ENCODE measurements at regions not wholly inside any gene's neighbourhood (a gene's known extent, or its start where the extent isn't known, plus 50 kb on each side); places are given as distances from the start of the nearest gene placed in this dataset.

GRCh38 chr6:94401311-94401710 is 982.0 kb upstream of the EPHA7 start:
- TF ChIP-seq, protein P1, sequence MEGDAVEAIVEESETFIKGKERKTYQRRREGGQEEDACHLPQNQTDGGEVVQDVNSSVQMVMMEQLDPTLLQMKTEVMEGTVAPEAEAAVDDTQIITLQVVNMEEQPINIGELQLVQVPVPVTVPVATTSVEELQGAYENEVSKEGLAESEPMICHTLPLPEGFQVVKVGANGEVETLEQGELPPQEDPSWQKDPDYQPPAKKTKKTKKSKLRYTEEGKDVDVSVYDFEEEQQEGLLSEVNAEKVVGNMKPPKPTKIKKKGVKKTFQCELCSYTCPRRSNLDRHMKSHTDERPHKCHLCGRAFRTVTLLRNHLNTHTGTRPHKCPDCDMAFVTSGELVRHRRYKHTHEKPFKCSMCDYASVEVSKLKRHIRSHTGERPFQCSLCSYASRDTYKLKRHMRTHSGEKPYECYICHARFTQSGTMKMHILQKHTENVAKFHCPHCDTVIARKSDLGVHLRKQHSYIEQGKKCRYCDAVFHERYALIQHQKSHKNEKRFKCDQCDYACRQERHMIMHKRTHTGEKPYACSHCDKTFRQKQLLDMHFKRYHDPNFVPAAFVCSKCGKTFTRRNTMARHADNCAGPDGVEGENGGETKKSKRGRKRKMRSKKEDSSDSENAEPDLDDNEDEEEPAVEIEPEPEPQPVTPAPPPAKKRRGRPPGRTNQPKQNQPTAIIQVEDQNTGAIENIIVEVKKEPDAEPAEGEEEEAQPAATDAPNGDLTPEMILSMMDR (conservative IDR thresholded peaks at IDR 0.05), result no peak
- TF ChIP-seq ZFX (IDR thresholded peaks at IDR 0.05), result no peak
